ENCODE measurements at regions not wholly inside any gene's neighbourhood (a gene's known extent, or its start where the extent isn't known, plus 50 kb on each side); places are given as distances from the start of the nearest gene placed in this dataset.

GRCh38 chr18:8972116-8972515, 130.4 kb upstream of the NDUFV2 start:
- H3K4me3 Mint-ChIP-seq = no peak overlapping the region
- H3K27ac Mint-ChIP-seq = no peak overlapping the region

GRCh38 chr18:8974279-8974678, 128.2 kb upstream of the NDUFV2 start:
- DNase-seq (ENCODE audit: extremely low spot score, unreplicated experiment) = no peak
- Mint-ChIP-seq H3K27ac (no peak overlapping the region), H3K27me3 (no peaks in the 10 kb centered on the region), H3K4me3 (no peak overlapping the region), H3K4me1 (ENCODE audit: unreplicated experiment) (no peaks in the 10 kb centered on the region), H3K9me3 (peaks cover 9% of the 10 kb centered on the region), H3K36me3 (no peaks in the 10 kb centered on the region)
- no peak for TF ChIP-seq CTCF (conservative IDR thresholded peaks at IDR 0.05)

More at GRCh38 chr18:8972116-8972515, 130.4 kb upstream of the NDUFV2 start:
- DNase-seq (ENCODE audit: extremely low spot score, unreplicated experiment) = no peak
- Mint-ChIP-seq H3K27me3 (no peaks in the 10 kb centered on the region), H3K9me3 (peaks cover 9% of the 10 kb centered on the region), H3K4me1 (ENCODE audit: unreplicated experiment) (no peaks in the 10 kb centered on the region), H3K36me3 (no peaks in the 10 kb centered on the region)
- no peak for TF ChIP-seq CTCF (conservative IDR thresholded peaks at IDR 0.05)

GRCh38 chr18:8974696-8975095, 127.8 kb upstream of the NDUFV2 start:
- no peak overlapping the region for H3K27ac Mint-ChIP-seq
- H3K27me3 Mint-ChIP-seq = no peaks in the 10 kb centered on the region
- peaks cover 2% of the 10 kb centered on the region for H3K4me1 Mint-ChIP-seq (ENCODE audit: unreplicated experiment)
- no peak overlapping the region for H3K4me3 Mint-ChIP-seq
- H3K36me3 Mint-ChIP-seq = no peaks in the 10 kb centered on the region
- no peak for DNase-seq (ENCODE audit: extremely low spot score, unreplicated experiment)
- H3K9me3 Mint-ChIP-seq = peaks cover 9% of the 10 kb centered on the region
- TF ChIP-seq CTCF (conservative IDR thresholded peaks at IDR 0.05) = no peak

- Mint-ChIP-seq H3K27me3 (no peaks in the 10 kb centered on the region), H3K4me3 (no peak overlapping the region), H3K27ac (no peak overlapping the region), H3K36me3 (no peaks in the 10 kb centered on the region), H3K9me3 (peaks cover 9% of the 10 kb centered on the region), H3K4me1 (ENCODE audit: unreplicated experiment) (peaks cover 10% of the 10 kb centered on the region)
- no peak for TF ChIP-seq CTCF (conservative IDR thresholded peaks at IDR 0.05)
- no peak for DNase-seq (ENCODE audit: extremely low spot score, unreplicated experiment)
These were observed 126.9 kb upstream of the NDUFV2 start for GRCh38 chr18:8975624-8976023.

- Mint-ChIP-seq H3K27ac (no peak overlapping the region), H3K27me3 (no peaks in the 10 kb centered on the region), H3K4me1 (ENCODE audit: unreplicated experiment) (peaks cover 17% of the 10 kb centered on the region), H3K9me3 (peaks cover 9% of the 10 kb centered on the region), H3K4me3 (no peak overlapping the region), H3K36me3 (no peaks in the 10 kb centered on the region)
- no peak for DNase-seq (ENCODE audit: extremely low spot score, unreplicated experiment)
- no peak for TF ChIP-seq CTCF (conservative IDR thresholded peaks at IDR 0.05)
These were observed 125.9 kb upstream of the NDUFV2 start for GRCh38 chr18:8976606-8977005.

- H3K27ac Mint-ChIP-seq = no peak overlapping the region
- H3K4me3 Mint-ChIP-seq = no peak overlapping the region
- TF ChIP-seq CTCF (conservative IDR thresholded peaks at IDR 0.05) = no peak
- H3K9me3 Mint-ChIP-seq = peaks cover 9% of the 10 kb centered on the region
- H3K36me3 Mint-ChIP-seq = no peaks in the 10 kb centered on the region
- no peaks in the 10 kb centered on the region for H3K27me3 Mint-ChIP-seq
- H3K4me1 Mint-ChIP-seq (ENCODE audit: unreplicated experiment) = peaks cover 17% of the 10 kb centered on the region
- DNase-seq (ENCODE audit: extremely low spot score, unreplicated experiment) = no peak
These were observed 125.3 kb upstream of the NDUFV2 start for GRCh38 chr18:8977166-8977565.
